ENCODE measurements at regions not wholly inside any gene's neighbourhood (a gene's known extent, or its start where the extent isn't known, plus 50 kb on each side); places are given as distances from the start of the nearest gene placed in this dataset.
"Not testable (repeated sequence)": the region's sequence is repeated elsewhere in the genome, so short reads cannot be mapped to it uniquely, and the experiment has no call there.

GRCh38 chr7:64469673-64470072, 93.2 kb downstream of the ZNF680 start:
- no peak for DNase-seq (ENCODE audit: low read depth)

- DNase-seq (ENCODE audit: low read depth), result no peak
These were observed 97.3 kb downstream of the ZNF680 start for GRCh38 chr7:64465551-64465950.

GRCh38 chr7:64463636-64464375, 99.1 kb downstream of the ZNF680 start:
- peak; percentile 0 for DNase-seq (ENCODE audit: low read depth)

GRCh38 chr7:64459858-64460257, 103.0 kb downstream of the ZNF680 start:
- not testable (repeated sequence) for DNase-seq (ENCODE audit: low read depth)

- DNase-seq (ENCODE audit: low read depth), result no peak
These were observed 119.8 kb downstream of the ZNF736 start for GRCh38 chr7:64433590-64433989.

- DNase-seq (ENCODE audit: low read depth), result no peak
These were observed 118.1 kb downstream of the ZNF736 start for GRCh38 chr7:64431838-64432237.

- no peak for DNase-seq (ENCODE audit: low read depth)
These were observed 115.5 kb downstream of the ZNF736 start for GRCh38 chr7:64429232-64429631.

- not testable (repeated sequence) for DNase-seq (ENCODE audit: low read depth)
These were observed 111.7 kb downstream of the ZNF736 start for GRCh38 chr7:64425436-64425835.

GRCh38 chr7:64407148-64407547, 93.4 kb downstream of the ZNF736 start:
- no peak for DNase-seq (ENCODE audit: low read depth)
